GM23338 (cell line): ENCODE measurements at regions not wholly inside any gene's neighbourhood (a gene's known extent, or its start where the extent isn't known, plus 50 kb on each side); places are given as distances from the start of the nearest gene placed in this dataset.

Experiments used
- CREB1 ChIP-seq: fragments of 250-450 bp; sonication (Bioruptor Pico); IDR thresholded peaks from 2 replicates; pipeline ENCODE4 v1.5.0; 2020; ENCODE audit warnings: low read depth, mild to moderate bottlenecking, moderate library complexity
- CTCF ChIP-seq, 2 experiments: fragments of 200-600 bp in 1 of 2; sonication (generic) in 1 of 2; conservative IDR thresholded peaks; 2 replicates each; pipeline versions ENCODE4 v1.5.1 to v1.6.1; 2016 to 2017; ENCODE audit warnings: antibody characterized with exemption in 2 of 2, low read depth in 2 of 2, mild to moderate bottlenecking in 2 of 2, moderate library complexity in 1 of 2
- ETS1 ChIP-seq: IDR thresholded peaks from 2 replicates; pipeline ENCODE4 v1.6.1; 2016; ENCODE audit warnings: antibody characterized with exemption
- EZH2 ChIP-seq: fragments of 200-600 bp; sonication (generic); IDR thresholded peaks from one replicate; pipeline ENCODE4 v1.8.0; 2017; ENCODE audit warnings: antibody characterized with exemption, mild to moderate bottlenecking, low read depth; ENCODE audit not compliant: unreplicated experiment
- POLR2AphosphoS5 ChIP-seq: IDR thresholded peaks from 2 replicates; pipeline ENCODE4 v1.6.1; 2016; ENCODE audit warnings: antibody characterized with exemption, low read depth
- REST ChIP-seq: IDR thresholded peaks from one replicate; pipeline ENCODE4 v1.6.1; 2018; ENCODE audit warnings: antibody characterized with exemption; ENCODE audit not compliant: unreplicated experiment

GRCh38 chr7:153017223-153017622 lies 257.7 kb downstream of the ACTR3B start:
- no peak for TF ChIP-seq CTCF (conservative IDR thresholded peaks at IDR 0.05; ENCODE audit: low read depth in 2 of 2)
- no peak for TF ChIP-seq EZH2
- TF ChIP-seq REST: no peak
- no peak for TF ChIP-seq ETS1
- no peak for TF ChIP-seq POLR2AphosphoS5
- TF ChIP-seq CREB1 (CRISPR knock-in tag): no peak
